Peyer's patch (tissue), 4 donors: ENCODE measurements at regions not wholly inside any gene's neighbourhood (a gene's known extent, or its start where the extent isn't known, plus 50 kb on each side); places are given as distances from the start of the nearest gene placed in this dataset.

Source experiments
- DNase-seq, 3 donors: peaks; one replicate each; pipeline ENCODE4 v3.0.0-alpha.2; 2017 to 2019
- H3K27ac ChIP-seq, 4 donors: fragments of 200-600 bp; sonication (generic); one replicate each; pipeline ENCODE4 v1.5.1; 2016 to 2019
- H3K27me3 ChIP-seq, 2 donors: fragments of 200-600 bp; sonication (generic); one replicate each; pipeline ENCODE4 v1.5.1; 2019
- H3K36me3 ChIP-seq, 3 donors: fragments of 200-600 bp; sonication (generic); one replicate each; pipeline ENCODE4 v1.5.1; 2016 to 2019
- H3K4me1 ChIP-seq, 4 donors: fragments of 200-600 bp; sonication (generic); one replicate each; pipeline ENCODE4 v1.5.1; 2016 to 2019
- H3K4me3 ChIP-seq, 4 donors: fragments of 200-600 bp; sonication (generic); 1 replicate in 3 of 4; 2 replicates in 1 of 4; pipeline ENCODE4 v1.5.1; 2016 to 2019; ENCODE audit warnings: mild to moderate bottlenecking in 1 of 4
- H3K9me3 ChIP-seq, 4 donors: fragments of 200-600 bp; sonication (generic); one replicate each; pipeline ENCODE4 v1.5.1; 2016 to 2019; ENCODE audit warnings: mild to moderate bottlenecking in 1 of 4
- CTCF ChIP-seq, 6 experiments: fragments of 450-650 bp in 4 of 6; fragments of 200-600 bp in 2 of 6; sonication (generic) in 1 of 6; IDR thresholded peaks; one replicate each; pipeline ENCODE4 v1.5.1; 2017 to 2019; ENCODE audit warnings: antibody characterized with exemption in 6 of 6, mild to moderate bottlenecking in 3 of 6, moderate library complexity in 1 of 6
- POLR2A ChIP-seq, 2 donors: fragments of 450-650 bp; IDR thresholded peaks; one replicate each; pipeline ENCODE4 v1.5.1; 2017; ENCODE audit warnings: antibody characterized with exemption in 2 of 2, mild to moderate bottlenecking in 2 of 2, moderate library complexity in 2 of 2

- no peaks in the 10 kb centered on the region for H3K4me1 ChIP-seq
Measured at GRCh38 chr4:19293080-19293479, 958.6 kb upstream of the SLIT2 start.

GRCh38 chr4:19286924-19287323 is 964.8 kb upstream of the SLIT2 start:
- Histone ChIP-seq H3K36me3 (no peaks in the 10 kb centered on the region), H3K27me3 (no peaks in the 10 kb centered on the region), H3K4me3 (no peak overlapping the region), H3K27ac (no peak overlapping the region), H3K4me1 (no peaks in the 10 kb centered on the region), H3K9me3 (no peaks in the 10 kb centered on the region)
- TF ChIP-seq POLR2A (IDR thresholded peaks at IDR 0.05) (no peak), CTCF (IDR thresholded peaks at IDR 0.05) (no peak)
- DNase-seq: no peak

More at GRCh38 chr4:19293080-19293479, 958.6 kb upstream of the SLIT2 start:
- no peak for TF ChIP-seq CTCF (IDR thresholded peaks at IDR 0.05)
- TF ChIP-seq POLR2A (IDR thresholded peaks at IDR 0.05): no peak
- Histone ChIP-seq H3K27ac (no peak overlapping the region), H3K4me3 (no peak overlapping the region), H3K27me3 (no peaks in the 10 kb centered on the region), H3K9me3 (no peaks in the 10 kb centered on the region), H3K36me3 (no peaks in the 10 kb centered on the region)
- DNase-seq: no peak

- H3K36me3 ChIP-seq: no peaks in the 10 kb centered on the region
- no peaks in the 10 kb centered on the region for H3K27me3 ChIP-seq
- TF ChIP-seq POLR2A (IDR thresholded peaks at IDR 0.05) (no peak), CTCF (IDR thresholded peaks at IDR 0.05) (no peak)
- H3K4me3 ChIP-seq: no peak overlapping the region
- DNase-seq: no peak
- no peak overlapping the region for H3K27ac ChIP-seq
- H3K4me1 ChIP-seq: no peaks in the 10 kb centered on the region
- H3K9me3 ChIP-seq: no peaks in the 10 kb centered on the region
Measured at GRCh38 chr4:19285146-19285545, 966.6 kb upstream of the SLIT2 start.

- no peak for DNase-seq
- no peak overlapping the region for H3K4me3 ChIP-seq
- H3K36me3 ChIP-seq: no peaks in the 10 kb centered on the region
- no peak overlapping the region for H3K27ac ChIP-seq
- H3K4me1 ChIP-seq: no peaks in the 10 kb centered on the region
- no peak for TF ChIP-seq CTCF (IDR thresholded peaks at IDR 0.05)
- TF ChIP-seq POLR2A (IDR thresholded peaks at IDR 0.05): no peak
- no peaks in the 10 kb centered on the region for H3K27me3 ChIP-seq
- no peaks in the 10 kb centered on the region for H3K9me3 ChIP-seq
Measured at GRCh38 chr4:19278665-19279064, 973.0 kb upstream of the SLIT2 start.

- no peak for TF ChIP-seq POLR2A (IDR thresholded peaks at IDR 0.05)
- TF ChIP-seq CTCF (IDR thresholded peaks at IDR 0.05): no peak
- no peaks in the 10 kb centered on the region for H3K9me3 ChIP-seq
- no peak overlapping the region for H3K27ac ChIP-seq
- H3K36me3 ChIP-seq: no peaks in the 10 kb centered on the region
- no peak overlapping the region for H3K4me3 ChIP-seq
- no peaks in the 10 kb centered on the region for H3K27me3 ChIP-seq
- H3K4me1 ChIP-seq: no peaks in the 10 kb centered on the region
- no peak for DNase-seq
Measured at GRCh38 chr4:19266566-19266965, 985.1 kb upstream of the SLIT2 start.

- Histone ChIP-seq H3K4me3 (no peak overlapping the region), H3K4me1 (no peaks in the 10 kb centered on the region), H3K27ac (no peak overlapping the region), H3K27me3 (no peaks in the 10 kb centered on the region), H3K36me3 (no peaks in the 10 kb centered on the region), H3K9me3 (no peaks in the 10 kb centered on the region)
- TF ChIP-seq CTCF (IDR thresholded peaks at IDR 0.05): no peak
- no peak for TF ChIP-seq POLR2A (IDR thresholded peaks at IDR 0.05)
- DNase-seq: no peak
Measured at GRCh38 chr4:19262467-19262866, 989.2 kb upstream of the SLIT2 start.
